H9 (cell line): ENCODE measurements at regions not wholly inside any gene's neighbourhood (a gene's known extent, or its start where the extent isn't known, plus 50 kb on each side); places are given as distances from the start of the nearest gene placed in this dataset.

Experiments used
- DNase-seq: peaks from one replicate; pipeline ENCODE4 v3.0.0-alpha.2; 2017
- H2AFZ ChIP-seq: one replicate; pipeline ENCODE4 v1.6.1; 2013; ENCODE audit warnings: mild to moderate bottlenecking, low read length, control low read depth, moderate library complexity
- H2AK5ac ChIP-seq: 2 replicates; pipeline ENCODE4 v1.6.1; 2013; ENCODE audit warnings: low read length, control low read depth, mixed read lengths; ENCODE audit not compliant: insufficient read length
- H2BK120ac ChIP-seq: one replicate; pipeline ENCODE4 v1.6.1; 2013; ENCODE audit warnings: low read depth, mild to moderate bottlenecking, low read length, control low read depth, inconsistent platforms; ENCODE audit not compliant: poor library complexity, severe bottlenecking
- H2BK12ac ChIP-seq: 2 replicates; pipeline ENCODE4 v1.6.1; 2013; ENCODE audit warnings: low read length, control low read depth, mixed read lengths, low read depth; ENCODE audit not compliant: insufficient read length
- H2BK15ac ChIP-seq: 2 replicates; pipeline ENCODE4 v1.6.1; 2013; ENCODE audit warnings: low read depth, low read length, control low read depth
- H2BK20ac ChIP-seq: one replicate; pipeline ENCODE4 v1.6.1; 2013; ENCODE audit warnings: low read depth, mild to moderate bottlenecking, low read length, control low read depth, inconsistent platforms; ENCODE audit not compliant: poor library complexity, severe bottlenecking
- H2BK5ac ChIP-seq: 2 replicates; pipeline ENCODE4 v1.6.1; 2013; ENCODE audit warnings: low read length, control low read depth, mixed read lengths; ENCODE audit not compliant: insufficient read length
- H3K14ac ChIP-seq: 2 replicates; pipeline ENCODE4 v1.6.1; 2013; ENCODE audit warnings: low read length, control low read depth; ENCODE audit not compliant: insufficient read depth
- H3K18ac ChIP-seq: 2 replicates; pipeline ENCODE4 v1.6.1; 2013; ENCODE audit warnings: low read depth, mild to moderate bottlenecking, mixed read lengths, low read length, control low read depth; ENCODE audit not compliant: insufficient read length
- H3K23ac ChIP-seq: 2 replicates; pipeline ENCODE4 v1.6.1; 2013; ENCODE audit warnings: low read length, control low read depth, mixed read lengths, low read depth; ENCODE audit not compliant: insufficient read length
- H3K23me2 ChIP-seq: 2 replicates; pipeline ENCODE4 v1.6.1; 2013; ENCODE audit warnings: low read depth, mild to moderate bottlenecking, mixed read lengths, low read length, control low read depth; ENCODE audit not compliant: insufficient read length, poor library complexity, severe bottlenecking
- H3K27ac ChIP-seq: 2 replicates; pipeline ENCODE4 v1.5.1; 2013; ENCODE audit warnings: low read length, control low read depth, mixed read lengths, low read depth; ENCODE audit not compliant: insufficient read length
- H3K27me3 ChIP-seq: 2 replicates; pipeline ENCODE4 v1.6.1; 2013; ENCODE audit warnings: low read length, control low read depth, inconsistent platforms; ENCODE audit not compliant: insufficient read depth
- H3K4ac ChIP-seq: 2 replicates; pipeline ENCODE4 v1.6.1; 2013; ENCODE audit warnings: low read depth, mild to moderate bottlenecking, control low read depth, inconsistent platforms, low read length, moderate library complexity
- H3K4me1 ChIP-seq: 2 replicates; pipeline ENCODE4 v1.6.1; 2013; ENCODE audit warnings: low read length, control low read depth, inconsistent platforms; ENCODE audit not compliant: insufficient read depth
- H3K4me2 ChIP-seq: 2 replicates; pipeline ENCODE4 v1.6.1; 2013; ENCODE audit warnings: low read length, control low read depth, mixed read lengths; ENCODE audit not compliant: insufficient read length, insufficient read depth
- H3K56ac ChIP-seq: 2 replicates; pipeline ENCODE4 v1.6.1; 2013; ENCODE audit warnings: low read depth, mild to moderate bottlenecking, mixed read lengths, low read length, control low read depth; ENCODE audit not compliant: insufficient read length
- H3K79me1 ChIP-seq: 2 replicates; pipeline ENCODE4 v1.6.1; 2013; ENCODE audit warnings: low read depth, mild to moderate bottlenecking, moderate library complexity, low read length, control low read depth, inconsistent platforms; ENCODE audit not compliant: insufficient read depth, poor library complexity, severe bottlenecking
- H3K79me2 ChIP-seq: 2 replicates; pipeline ENCODE4 v1.6.1; 2013; ENCODE audit warnings: low read length, control low read depth, inconsistent platforms; ENCODE audit not compliant: insufficient read depth
- H3K9ac ChIP-seq: 2 replicates; pipeline ENCODE4 v1.6.1; 2013; ENCODE audit warnings: low read length, control low read depth, mixed read lengths; ENCODE audit not compliant: insufficient read length; ENCODE audit errors: extremely low read depth
- H3K9me3 ChIP-seq: one replicate; pipeline ENCODE4 v1.6.1; 2013; ENCODE audit warnings: low read depth, low read length, inconsistent platforms; ENCODE audit not compliant: control insufficient read depth
- H3T11ph ChIP-seq: one replicate; pipeline ENCODE4 v1.6.1; 2013; ENCODE audit warnings: mild to moderate bottlenecking, low read length, control low read depth, inconsistent platforms
- H4K20me1 ChIP-seq: one replicate; pipeline ENCODE4 v1.6.1; 2013; ENCODE audit not compliant: control insufficient read depth, insufficient read length, insufficient read depth
- H4K5ac ChIP-seq: 2 replicates; pipeline ENCODE4 v1.6.1; 2013; ENCODE audit warnings: low read depth, mild to moderate bottlenecking, mixed read lengths, low read length, control low read depth; ENCODE audit not compliant: insufficient read length
- H4K8ac ChIP-seq: replicated peaks from 2 replicates; pipeline ENCODE4 v1.6.1; 2013; ENCODE audit warnings: low read length, control low read depth, mixed read lengths, low read depth; ENCODE audit not compliant: insufficient read length
- H4K91ac ChIP-seq: 2 replicates; pipeline ENCODE4 v1.6.1; 2013; ENCODE audit warnings: low read depth, mild to moderate bottlenecking, moderate library complexity, mixed read lengths, low read length, control low read depth; ENCODE audit not compliant: insufficient read length
- H3K27ac Mint-ChIP-seq, 3 experiments: 2 replicates in 2 of 3; 3 replicates in 1 of 3; pipeline ENCODE4 v1.8.0; 2020 to 2021; ENCODE audit warnings: mixed read lengths in 3 of 3, mild to moderate bottlenecking in 1 of 3, moderate library complexity in 1 of 3
- H3K27me3 Mint-ChIP-seq: 2 replicates; pipeline ENCODE4 v1.8.0; 2021; ENCODE audit warnings: low read depth, mild to moderate bottlenecking, moderate library complexity, mixed read lengths
- H3K36me3 Mint-ChIP-seq, 3 experiments: 2 replicates in 2 of 3; 3 replicates in 1 of 3; pipeline ENCODE4 v1.8.0; 2020 to 2021; ENCODE audit warnings: low read depth in 3 of 3, mixed read lengths in 3 of 3; ENCODE audit not compliant: insufficient read depth in 1 of 3
- H3K4me1 Mint-ChIP-seq, 2 experiments: 2 replicates each; pipeline ENCODE4 v1.8.0; 2020; ENCODE audit warnings: mixed read lengths in 2 of 2
- H3K4me3 Mint-ChIP-seq, 2 experiments: 2 replicates in 1 of 2; 3 replicates in 1 of 2; pipeline ENCODE4 v1.8.0; 2020 to 2021; ENCODE audit warnings: mild to moderate bottlenecking in 2 of 2, mixed read lengths in 2 of 2, moderate library complexity in 1 of 2
- H3K9me3 Mint-ChIP-seq, 2 experiments: 2 replicates in 1 of 2; 3 replicates in 1 of 2; pipeline ENCODE4 v1.8.0; 2020; ENCODE audit warnings: mild to moderate bottlenecking in 2 of 2, mixed read lengths in 2 of 2, moderate library complexity in 1 of 2
- WGBS: extraction: QIAGEN DNeasy Blood & Tissue Kit; methylation state at CpG from one replicate; pipeline ENCODE4 v1.1.7; 2013; ENCODE audit warnings: missing lambda C conversion rate, low lambda C conversion rate, mixed read lengths; ENCODE audit not compliant: insufficient read length; ENCODE audit errors: extremely low coverage; 5-methylcytosine and 5-hydroxymethylcytosine counted together
- TF ChIP-seq, protein P1 (sequence below): fragments of 200-600 bp; sonication (generic); conservative IDR thresholded peaks from 3 replicates; pipeline ENCODE4 v1.8.0; 2021; ENCODE audit warnings: antibody characterized with exemption, mild to moderate bottlenecking

DNA sequence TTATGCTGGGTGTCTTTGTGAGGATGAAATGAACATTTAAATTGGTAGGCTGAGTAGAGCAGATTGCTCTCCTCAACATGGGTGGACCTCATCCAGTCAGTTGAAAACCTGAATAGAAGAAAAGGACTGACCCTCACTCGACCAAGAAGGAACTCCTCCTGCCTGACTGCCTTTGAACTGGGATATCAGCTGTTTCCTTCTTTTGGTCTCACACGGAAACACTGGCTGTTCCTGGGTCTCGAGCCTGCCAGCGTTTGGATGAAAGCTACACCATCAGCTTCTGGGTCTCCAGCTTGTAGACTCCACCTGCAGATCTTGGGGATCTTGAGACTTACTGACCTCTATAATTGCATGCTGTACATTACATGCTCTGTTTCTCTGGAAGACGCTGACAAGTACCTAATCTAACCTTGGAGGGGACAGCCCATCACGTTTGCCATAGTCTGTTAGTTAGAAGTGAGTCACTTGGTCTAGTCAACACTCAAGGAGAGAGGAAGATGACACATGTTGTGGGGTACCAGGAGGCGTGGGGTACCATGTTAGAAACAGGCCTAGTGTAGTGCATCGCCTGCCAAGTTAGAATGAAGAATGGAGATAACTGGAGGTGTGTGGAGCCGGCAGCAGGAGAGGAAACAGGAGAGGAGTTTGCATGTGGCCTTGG is 267.0 kb downstream of the MREG start:
- Histone ChIP-seq H3K4me2 (no peak overlapping the region), H2BK15ac (no peak overlapping the region), H3K79me1 (no peaks in the 10 kb centered on the region), H4K5ac (no peak overlapping the region), H3K23ac (no peak overlapping the region), H4K8ac (no peak overlapping the region), H4K91ac (no peak overlapping the region), H4K20me1 (no peaks in the 10 kb centered on the region), H3K14ac (no peak overlapping the region), H3K56ac (no peak overlapping the region), H3K79me2 (no peaks in the 10 kb centered on the region), H2BK20ac (no peak overlapping the region), H3K27me3 (no peaks in the 10 kb centered on the region), H2AFZ (no peak overlapping the region), H2BK5ac (no peak overlapping the region), H3K9ac (no peak overlapping the region), H3K27ac (no peak overlapping the region), H2AK5ac (no peak overlapping the region), H3K4me1 (no peaks in the 10 kb centered on the region), H3T11ph (no peak overlapping the region), H3K23me2 (no peaks in the 10 kb centered on the region), H2BK12ac (no peak overlapping the region), H3K18ac (no peak overlapping the region), H3K4ac (no peak overlapping the region), H3K9me3 (no peaks in the 10 kb centered on the region), H2BK120ac (no peak overlapping the region)
- no peak for DNase-seq
- TF ChIP-seq, protein P1, sequence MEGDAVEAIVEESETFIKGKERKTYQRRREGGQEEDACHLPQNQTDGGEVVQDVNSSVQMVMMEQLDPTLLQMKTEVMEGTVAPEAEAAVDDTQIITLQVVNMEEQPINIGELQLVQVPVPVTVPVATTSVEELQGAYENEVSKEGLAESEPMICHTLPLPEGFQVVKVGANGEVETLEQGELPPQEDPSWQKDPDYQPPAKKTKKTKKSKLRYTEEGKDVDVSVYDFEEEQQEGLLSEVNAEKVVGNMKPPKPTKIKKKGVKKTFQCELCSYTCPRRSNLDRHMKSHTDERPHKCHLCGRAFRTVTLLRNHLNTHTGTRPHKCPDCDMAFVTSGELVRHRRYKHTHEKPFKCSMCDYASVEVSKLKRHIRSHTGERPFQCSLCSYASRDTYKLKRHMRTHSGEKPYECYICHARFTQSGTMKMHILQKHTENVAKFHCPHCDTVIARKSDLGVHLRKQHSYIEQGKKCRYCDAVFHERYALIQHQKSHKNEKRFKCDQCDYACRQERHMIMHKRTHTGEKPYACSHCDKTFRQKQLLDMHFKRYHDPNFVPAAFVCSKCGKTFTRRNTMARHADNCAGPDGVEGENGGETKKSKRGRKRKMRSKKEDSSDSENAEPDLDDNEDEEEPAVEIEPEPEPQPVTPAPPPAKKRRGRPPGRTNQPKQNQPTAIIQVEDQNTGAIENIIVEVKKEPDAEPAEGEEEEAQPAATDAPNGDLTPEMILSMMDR, result no peak
- H3K9me3 Mint-ChIP-seq, result no peaks in the 10 kb centered on the region; a peak in 1 of 5 replicates
- H3K27me3 Mint-ChIP-seq, result no peaks in the 10 kb centered on the region
- WGBS, result no CpG with 5 or more reads among the region's 9 CpGs
- no peak overlapping the region for H3K27ac Mint-ChIP-seq
- H3K4me3 Mint-ChIP-seq, result no peak overlapping the region
- H3K4me1 Mint-ChIP-seq, result no peaks in the 10 kb centered on the region
- no peaks in the 10 kb centered on the region; a peak in 1 of 7 replicates for H3K36me3 Mint-ChIP-seq
